ENCODE measurements at regions not wholly inside any gene's neighbourhood (a gene's known extent, or its start where the extent isn't known, plus 50 kb on each side); places are given as distances from the start of the nearest gene placed in this dataset.

- DNase-seq (ENCODE audit: low read depth in 2 of 3, low spot score in 1 of 3), result no peak
Observed at GRCh38 chr13:31956980-31957644, 74.5 kb upstream of the FRY start.

DNA sequence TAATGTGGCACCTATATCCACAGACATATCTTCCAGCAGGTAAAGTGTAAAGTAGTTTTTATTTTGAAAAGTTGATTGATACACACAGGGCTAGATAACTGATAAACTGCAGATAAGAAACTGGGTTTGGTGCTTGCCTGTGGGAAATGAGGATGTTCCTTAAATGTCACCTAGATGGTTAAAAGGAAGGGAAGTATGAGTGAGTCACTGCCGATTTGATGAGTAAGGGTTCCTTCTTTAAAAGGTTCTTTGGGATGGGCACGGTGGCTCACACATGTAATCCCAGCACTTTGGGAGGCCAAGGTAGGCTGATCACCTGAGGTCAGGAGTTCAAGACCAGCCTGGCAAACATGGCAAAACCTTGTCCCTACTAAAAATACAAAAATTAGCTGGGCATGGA lies 73.8 kb upstream of the FRY start:
- no peak for DNase-seq (ENCODE audit: low read depth in 2 of 3, low spot score in 1 of 3)

GRCh38 chr13:31962731-31963370 lies 68.7 kb upstream of the FRY start:
- no peak for DNase-seq (ENCODE audit: low read depth in 2 of 3, low spot score in 1 of 3)

DNA sequence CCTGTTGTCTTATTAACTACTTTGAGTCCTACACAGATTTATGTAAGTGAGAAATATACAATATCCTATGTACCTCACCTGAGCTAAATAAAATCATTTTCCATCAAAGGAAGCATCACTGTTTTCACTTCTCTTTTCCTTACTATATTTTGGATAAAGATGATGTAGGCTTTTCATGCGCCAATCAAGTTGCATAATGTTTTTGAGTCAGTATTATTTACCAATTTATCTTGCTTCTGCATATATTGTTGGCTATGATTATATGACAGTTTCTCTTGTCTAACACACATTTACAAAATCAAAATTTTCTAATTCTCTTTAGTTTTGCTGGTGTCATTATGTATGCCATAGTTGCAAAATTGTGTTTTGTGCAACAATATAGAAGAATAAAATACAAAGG lies 67.9 kb upstream of the FRY start:
- DNase-seq (ENCODE audit: low read depth in 2 of 3, low spot score in 1 of 3), result no peak

DNA sequence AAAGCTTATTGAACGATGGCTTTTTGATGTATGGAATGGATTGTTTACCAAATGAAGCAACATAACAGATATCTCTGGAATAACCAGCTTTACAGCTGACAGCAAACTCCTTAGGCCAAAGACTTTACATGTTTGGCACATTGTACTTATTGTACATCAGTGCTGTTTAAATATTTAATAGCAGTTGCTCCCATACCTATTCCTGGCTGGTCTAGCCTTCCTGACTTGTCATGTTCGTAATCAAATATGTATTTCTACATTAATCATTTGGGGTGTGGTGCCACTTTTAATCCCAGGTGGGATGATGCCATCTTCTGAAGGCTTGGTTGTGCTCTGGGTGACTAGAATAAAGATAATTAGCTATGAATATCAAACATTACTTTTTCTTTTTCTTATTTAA lies 67.4 kb upstream of the FRY start:
- no peak for DNase-seq (ENCODE audit: low read depth in 2 of 3, low spot score in 1 of 3)

DNA sequence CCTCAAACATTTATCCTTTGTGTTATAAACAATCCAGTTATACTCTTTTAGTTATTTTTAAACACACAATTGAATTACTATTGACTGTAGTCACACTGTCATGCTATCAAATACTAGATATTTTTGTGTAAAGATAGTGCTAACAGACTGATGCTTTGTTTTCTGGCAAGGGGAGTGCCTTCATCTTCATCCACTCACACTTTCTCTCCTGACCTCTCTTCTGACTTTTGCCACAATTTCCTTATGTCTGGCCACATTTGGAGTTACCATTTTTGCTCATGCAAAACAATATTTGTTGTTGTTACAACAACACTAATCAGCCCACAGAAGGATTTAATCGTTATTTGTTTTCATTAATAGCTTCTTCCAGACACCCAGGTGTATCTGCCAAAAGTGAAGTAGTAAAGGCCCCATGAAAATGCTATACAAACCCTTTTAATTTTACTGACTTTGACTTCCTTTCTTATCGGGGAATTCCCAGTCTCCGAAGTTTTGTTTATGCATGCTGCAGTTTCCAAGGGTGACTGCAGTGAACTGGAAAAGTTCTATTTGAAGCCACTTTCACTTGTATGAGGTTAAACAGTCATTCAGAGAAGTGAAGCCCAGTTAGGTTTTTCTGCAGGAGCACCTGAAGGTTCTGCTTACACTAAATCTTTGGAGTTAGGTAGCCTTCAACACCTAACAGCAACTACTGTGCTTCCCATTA lies 66.1 kb upstream of the FRY start:
- no peak for DNase-seq (ENCODE audit: low read depth in 2 of 3, low spot score in 1 of 3)

DNA sequence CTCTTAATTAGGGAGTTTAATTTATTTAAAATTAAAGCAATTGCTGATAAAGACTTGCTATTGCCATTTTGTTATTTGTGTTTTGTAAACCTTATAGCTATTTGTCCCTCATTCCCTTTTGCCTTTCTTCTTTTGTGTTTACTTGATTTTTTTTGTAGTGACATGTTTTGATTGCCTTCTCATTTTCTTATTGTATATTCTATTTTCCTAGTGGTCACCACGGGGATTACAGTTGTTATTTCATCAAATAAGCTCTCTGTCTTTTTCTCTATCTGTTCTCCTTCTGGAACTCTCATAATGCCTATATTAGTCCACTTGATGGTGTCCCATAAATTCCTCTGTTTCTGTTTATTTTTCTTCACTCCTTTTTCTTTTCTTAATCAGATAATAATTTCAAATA lies 64.4 kb upstream of the FRY start:
- no peak for DNase-seq (ENCODE audit: low read depth in 2 of 3, low spot score in 1 of 3)

GRCh38 chr13:31968473-31968872 lies 63.1 kb upstream of the FRY start:
- no peak for DNase-seq (ENCODE audit: low read depth in 2 of 3, low spot score in 1 of 3)

DNA sequence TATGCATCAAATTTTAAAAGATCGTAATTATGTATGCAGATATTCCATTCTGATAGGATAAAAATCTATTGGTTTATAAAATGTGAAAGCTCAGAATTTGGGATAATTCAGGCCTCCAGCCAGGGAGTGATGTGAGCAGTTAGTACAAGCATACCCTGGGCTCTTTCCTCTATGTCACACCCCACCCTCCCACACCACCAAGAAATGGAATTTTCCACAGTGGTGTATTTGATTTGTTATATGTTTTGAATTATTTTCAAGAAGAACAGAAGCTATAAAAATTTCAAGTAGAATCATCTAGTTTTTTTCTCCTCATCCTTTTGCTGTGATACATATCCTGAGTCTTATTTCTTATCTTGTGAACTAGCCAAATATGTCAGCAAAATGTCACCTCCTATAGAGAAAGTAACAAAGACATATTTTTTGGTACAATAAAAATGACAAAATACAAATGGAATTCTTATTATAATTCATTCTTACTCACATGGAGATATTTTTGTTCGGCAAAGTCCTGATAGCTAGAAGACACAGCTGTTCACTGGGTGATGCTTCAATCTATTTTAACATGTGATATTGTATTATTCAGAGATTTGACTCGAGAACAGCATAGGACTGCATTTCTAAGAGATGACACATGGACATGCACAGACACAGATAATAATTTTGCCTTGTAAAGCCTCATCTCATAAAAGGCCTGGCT lies 61.2 kb upstream of the FRY start:
- DNase-seq (ENCODE audit: low read depth in 2 of 3, low spot score in 1 of 3), result no peak

- DNase-seq (ENCODE audit: low read depth in 2 of 3, low spot score in 1 of 3), result no peak
Observed at GRCh38 chr13:31972453-31972852, 59.1 kb upstream of the FRY start.

- no peak for DNase-seq (ENCODE audit: low read depth in 2 of 3, low spot score in 1 of 3)
Observed at GRCh38 chr13:31978021-31978420, 53.6 kb upstream of the FRY start.

DNA sequence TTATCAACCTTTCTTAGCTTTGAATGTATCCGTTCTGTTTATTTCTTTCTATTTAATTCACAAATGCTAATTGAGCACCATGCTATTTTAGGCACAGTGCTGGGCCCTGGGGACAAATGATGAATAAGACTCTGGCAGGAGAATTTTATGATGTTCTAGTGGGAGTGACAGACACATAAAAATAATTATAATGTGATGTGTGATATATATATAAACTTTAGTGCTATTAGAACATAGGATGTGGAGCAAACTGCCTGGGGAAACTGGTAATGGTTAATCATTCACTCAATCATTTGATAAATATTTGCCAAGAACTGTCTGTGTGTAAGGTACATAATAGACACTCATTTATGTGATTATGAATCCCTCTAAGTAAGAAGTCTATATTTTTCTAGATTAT lies 50.7 kb upstream of the FRY start:
- no peak for DNase-seq (ENCODE audit: low read depth in 2 of 3, low spot score in 1 of 3)
